AG08395 (cell line): ENCODE measurements at regions not wholly inside any gene's neighbourhood (a gene's known extent, or its start where the extent isn't known, plus 50 kb on each side); places are given as distances from the start of the nearest gene placed in this dataset.
A peak's percentile ranks its signal among the peaks of the same experiment; 100 is the strongest.

Experiments used
- DNase-seq: peaks from one replicate; pipeline ENCODE4 v3.0.0; 2012; ENCODE audit warnings: mixed read lengths, low spot score

- no peak for DNase-seq
These were observed 141.1 kb upstream of the ZXDA start for GRCh38 chrX:58051346-58051745.

DNA sequence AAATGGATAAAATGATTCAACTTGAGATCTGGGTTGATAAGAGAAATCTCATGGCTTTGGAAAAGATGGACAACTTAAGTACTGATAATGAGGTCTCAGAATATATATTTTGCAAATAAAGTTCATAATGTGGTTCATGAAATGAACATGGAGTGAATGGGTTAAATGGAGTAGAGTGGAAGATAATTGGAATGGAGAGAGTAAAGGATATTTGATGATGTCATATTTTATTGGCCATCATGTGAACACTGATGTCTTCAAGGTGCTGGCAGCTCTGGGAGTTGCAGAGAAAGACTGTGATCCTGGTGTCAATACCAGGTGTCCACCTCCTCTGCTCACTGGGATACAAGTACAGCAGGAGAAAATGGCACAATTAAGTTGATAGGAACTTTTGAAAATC, 133.9 kb upstream of the ZXDA start:
- no peak for DNase-seq

- peak; percentile 28 for DNase-seq
These were observed 115.7 kb upstream of the ZXDA start for GRCh38 chrX:58025979-58026378.

GRCh38 chrX:57985951-57986350, 75.7 kb upstream of the ZXDA start:
- DNase-seq = no peak

DNA sequence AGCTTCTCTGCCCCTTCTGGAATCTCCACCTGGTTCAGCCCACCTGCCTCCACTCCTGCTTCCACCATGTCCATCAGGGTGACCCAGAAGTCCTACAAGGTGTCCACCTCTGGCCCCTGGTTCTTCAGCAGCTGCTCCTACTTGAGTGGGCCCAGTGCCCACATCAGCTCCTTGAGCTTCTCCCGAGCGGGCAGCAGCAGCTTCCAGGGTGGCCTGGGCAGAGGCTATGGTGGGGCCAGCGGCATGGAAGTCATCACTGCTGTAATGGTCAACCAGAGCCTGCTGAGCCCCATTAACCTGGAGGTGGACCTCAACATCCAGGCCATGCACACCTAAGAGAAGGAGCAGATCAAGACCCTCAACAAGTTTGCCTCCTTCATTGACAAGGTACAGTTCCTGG, 74.4 kb upstream of the ZXDA start:
- no peak for DNase-seq

DNA sequence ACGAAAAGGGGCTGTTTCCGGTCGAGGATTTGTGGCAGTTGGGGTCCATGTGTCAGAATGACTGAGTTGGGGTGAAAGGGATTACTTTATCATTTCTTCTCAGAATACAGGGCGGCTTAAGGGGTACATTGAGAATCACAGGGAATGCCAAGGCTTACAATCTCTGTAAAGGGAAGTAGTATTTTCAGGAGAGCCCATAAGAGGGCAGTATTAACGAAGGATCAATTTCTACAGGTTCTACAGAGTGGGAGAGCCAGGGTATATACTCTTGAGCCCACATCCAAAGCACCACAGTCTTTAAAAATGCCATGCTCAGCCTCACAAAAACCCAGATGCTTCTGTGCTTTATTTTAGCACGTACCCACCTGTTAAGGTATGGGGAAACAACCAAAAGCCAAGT, 67.7 kb upstream of the ZXDA start:
- DNase-seq = no peak

DNA sequence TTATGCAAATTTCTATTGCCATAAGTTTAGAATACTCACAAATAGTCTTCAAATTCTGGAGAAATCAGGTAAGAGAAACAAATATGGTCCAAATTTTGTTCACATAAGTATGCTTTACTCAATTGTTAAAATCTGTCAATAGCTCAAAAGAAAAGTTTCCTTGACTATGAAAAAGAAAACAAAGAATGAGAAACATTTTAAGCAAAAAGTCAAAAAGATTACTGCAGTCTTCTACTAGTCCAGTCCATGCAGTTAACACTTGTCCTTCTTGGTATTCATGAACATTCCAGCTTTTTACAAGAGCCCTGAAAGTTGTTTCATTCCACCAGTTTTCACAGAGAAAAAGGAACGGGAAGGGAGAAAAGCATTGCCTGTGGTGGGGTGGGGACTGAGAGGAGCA, 54.7 kb upstream of the ZXDA start:
- DNase-seq = no peak
